Mammary epithelial cell (primary cell): ENCODE measurements at regions not wholly inside any gene's neighbourhood (a gene's known extent, or its start where the extent isn't known, plus 50 kb on each side); places are given as distances from the start of the nearest gene placed in this dataset.

Experiments used
- EZH2 ChIP-seq: IDR thresholded peaks from 2 replicates; pipeline ENCODE4 v1.6.1; 2012; ENCODE audit warnings: low read length, inconsistent platforms, borderline replicate concordance
- TF ChIP-seq, protein P1 (sequence below), 2 donors: IDR thresholded peaks in 1 of 2; conservative IDR thresholded peaks in 1 of 2; 2 replicates each; pipeline ENCODE4 v1.5.1; 2011 to 2012; ENCODE audit warnings: inconsistent platforms in 2 of 2, low read length in 2 of 2, mild to moderate bottlenecking in 2 of 2, control low read depth in 1 of 2, low read depth in 1 of 2; ENCODE audit not compliant: insufficient read depth in 1 of 2; ENCODE audit errors: extremely low read depth in 1 of 2

DNA sequence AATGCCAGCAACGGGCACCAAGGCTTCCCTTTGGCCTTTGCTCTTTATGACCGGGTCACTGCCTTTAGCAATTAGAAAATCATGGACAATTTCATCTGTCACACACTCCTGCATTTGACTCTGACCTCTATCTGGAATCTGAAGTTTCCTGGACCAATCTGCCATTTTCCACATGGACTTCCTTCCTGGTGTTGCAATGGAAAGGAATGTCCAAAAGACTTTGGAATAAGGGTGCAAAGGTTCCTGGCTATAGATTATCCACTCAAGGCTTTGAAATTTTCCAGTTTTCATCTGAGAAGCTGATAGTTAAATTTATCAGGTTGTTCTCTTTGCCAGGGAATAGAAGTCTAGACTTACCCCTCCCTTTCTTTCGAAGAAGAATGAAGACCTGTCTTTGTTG, 523.1 kb upstream of the ZNF462 start:
- TF ChIP-seq, protein P1, sequence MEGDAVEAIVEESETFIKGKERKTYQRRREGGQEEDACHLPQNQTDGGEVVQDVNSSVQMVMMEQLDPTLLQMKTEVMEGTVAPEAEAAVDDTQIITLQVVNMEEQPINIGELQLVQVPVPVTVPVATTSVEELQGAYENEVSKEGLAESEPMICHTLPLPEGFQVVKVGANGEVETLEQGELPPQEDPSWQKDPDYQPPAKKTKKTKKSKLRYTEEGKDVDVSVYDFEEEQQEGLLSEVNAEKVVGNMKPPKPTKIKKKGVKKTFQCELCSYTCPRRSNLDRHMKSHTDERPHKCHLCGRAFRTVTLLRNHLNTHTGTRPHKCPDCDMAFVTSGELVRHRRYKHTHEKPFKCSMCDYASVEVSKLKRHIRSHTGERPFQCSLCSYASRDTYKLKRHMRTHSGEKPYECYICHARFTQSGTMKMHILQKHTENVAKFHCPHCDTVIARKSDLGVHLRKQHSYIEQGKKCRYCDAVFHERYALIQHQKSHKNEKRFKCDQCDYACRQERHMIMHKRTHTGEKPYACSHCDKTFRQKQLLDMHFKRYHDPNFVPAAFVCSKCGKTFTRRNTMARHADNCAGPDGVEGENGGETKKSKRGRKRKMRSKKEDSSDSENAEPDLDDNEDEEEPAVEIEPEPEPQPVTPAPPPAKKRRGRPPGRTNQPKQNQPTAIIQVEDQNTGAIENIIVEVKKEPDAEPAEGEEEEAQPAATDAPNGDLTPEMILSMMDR (conservative IDR thresholded peaks at IDR 0.05 in 1 of 2, IDR thresholded peaks at IDR 0.05 in 1 of 2; ENCODE audit: extremely low read depth in 1 of 2, insufficient read depth in 1 of 2, low read depth in 1 of 2, low read length in 2 of 2): no peak
- no peak for TF ChIP-seq EZH2
